ENCODE measurements at regions not wholly inside any gene's neighbourhood (a gene's known extent, or its start where the extent isn't known, plus 50 kb on each side); places are given as distances from the start of the nearest gene placed in this dataset.

- Mint-ChIP-seq H3K27ac (no peak overlapping the region), H3K4me1 (peaks cover 4% of the 10 kb centered on the region), H3K9me3 (peaks cover 4% of the 10 kb centered on the region), H3K4me3 (no peak overlapping the region), H3K27me3 (ENCODE audit: insufficient read depth) (no peaks in the 10 kb centered on the region), H3K36me3 (ENCODE audit: low read depth) (no peaks in the 10 kb centered on the region)
- no peaks in the 10 kb centered on the region for H3K27me3 ChIP-seq (ENCODE audit: control insufficient read depth, insufficient read depth, low read length, poor library complexity, severe bottlenecking)
- TF ChIP-seq CTCF (conservative IDR thresholded peaks at IDR 0.05): no peak
- no peaks in the 10 kb centered on the region for H3K36me3 ChIP-seq (ENCODE audit: control insufficient read depth, insufficient read depth, low read length)
- H3K4me3 ChIP-seq (ENCODE audit: low read length): no peak overlapping the region
- no peaks in the 10 kb centered on the region for H3K9me3 ChIP-seq (ENCODE audit: control insufficient read depth, low read length)
- no peak for DNase-seq
- peaks cover 3% of the 10 kb centered on the region for H3K4me1 ChIP-seq (ENCODE audit: control insufficient read depth, insufficient read depth, low read length)
- WGBS, 2 experiments (ENCODE audit: insufficient coverage in 1 of 2, insufficient read length in 1 of 2): 75 to 77% methylated on average over 5 of the region's 5 CpGs
- H3K9ac ChIP-seq (ENCODE audit: extremely low read depth, low read length, poor library complexity, severe bottlenecking): no peak overlapping the region
- H3K27ac ChIP-seq (ENCODE audit: low read depth, low read length): no peak overlapping the region
Observed at GRCh38 chr13:100899720-100900316, 225.2 kb upstream of the TMTC4 start.

- H3K4me3 Mint-ChIP-seq: no peak overlapping the region
- no peaks in the 10 kb centered on the region for H3K9me3 Mint-ChIP-seq
Observed at GRCh38 chr13:100898431-100898830, 223.8 kb upstream of the TMTC4 start.

GRCh38 chr13:100895651-100896050, 221.1 kb upstream of the TMTC4 start:
- no peaks in the 10 kb centered on the region for H3K27me3 Mint-ChIP-seq (ENCODE audit: insufficient read depth)
- H3K36me3 Mint-ChIP-seq (ENCODE audit: low read depth): no peaks in the 10 kb centered on the region
- no peaks in the 10 kb centered on the region for H3K9me3 Mint-ChIP-seq
- H3K27ac Mint-ChIP-seq: no peak overlapping the region
- Histone ChIP-seq H3K4me3 (ENCODE audit: low read length) (no peak overlapping the region), H3K27ac (ENCODE audit: low read depth, low read length) (no peak overlapping the region), H3K9me3 (ENCODE audit: control insufficient read depth, low read length) (no peaks in the 10 kb centered on the region), H3K4me1 (ENCODE audit: control insufficient read depth, insufficient read depth, low read length) (no peaks in the 10 kb centered on the region), H3K27me3 (ENCODE audit: control insufficient read depth, insufficient read depth, low read length, poor library complexity, severe bottlenecking) (no peaks in the 10 kb centered on the region), H3K9ac (ENCODE audit: extremely low read depth, low read length, poor library complexity, severe bottlenecking) (no peak overlapping the region), H3K36me3 (ENCODE audit: control insufficient read depth, insufficient read depth, low read length) (no peaks in the 10 kb centered on the region)
- no peak for TF ChIP-seq CTCF (conservative IDR thresholded peaks at IDR 0.05)
- H3K4me1 Mint-ChIP-seq: no peaks in the 10 kb centered on the region
- no peak overlapping the region for H3K4me3 Mint-ChIP-seq
- no peak for DNase-seq
- 46 to 100% methylated on average over 1 to 2 of the region's 2 CpGs for WGBS, 2 experiments (ENCODE audit: insufficient coverage in 1 of 2, insufficient read length in 1 of 2)

More at GRCh38 chr13:100898431-100898830, 223.8 kb upstream of the TMTC4 start:
- H3K9me3 ChIP-seq (ENCODE audit: control insufficient read depth, low read length): no peaks in the 10 kb centered on the region
- Mint-ChIP-seq H3K36me3 (ENCODE audit: low read depth) (no peaks in the 10 kb centered on the region), H3K4me1 (no peaks in the 10 kb centered on the region), H3K27ac (no peak overlapping the region), H3K27me3 (ENCODE audit: insufficient read depth) (no peaks in the 10 kb centered on the region)
- no peak overlapping the region for H3K4me3 ChIP-seq (ENCODE audit: low read length)
- DNase-seq: no peak
- WGBS, 2 experiments (ENCODE audit: insufficient coverage in 1 of 2, insufficient read length in 1 of 2): 93% methylated on average over 1 of the region's 1 CpG; no CpG with 5 or more reads in 1 of the 2 experiments
- no peaks in the 10 kb centered on the region for H3K4me1 ChIP-seq (ENCODE audit: control insufficient read depth, insufficient read depth, low read length)
- no peak overlapping the region for H3K27ac ChIP-seq (ENCODE audit: low read depth, low read length)
- no peak overlapping the region for H3K9ac ChIP-seq (ENCODE audit: extremely low read depth, low read length, poor library complexity, severe bottlenecking)
- no peaks in the 10 kb centered on the region for H3K36me3 ChIP-seq (ENCODE audit: control insufficient read depth, insufficient read depth, low read length)
- H3K27me3 ChIP-seq (ENCODE audit: control insufficient read depth, insufficient read depth, low read length, poor library complexity, severe bottlenecking): no peaks in the 10 kb centered on the region
- TF ChIP-seq CTCF (conservative IDR thresholded peaks at IDR 0.05): no peak
